Vagina (tissue), 2 donors: ENCODE measurements at regions not wholly inside any gene's neighbourhood (a gene's known extent, or its start where the extent isn't known, plus 50 kb on each side); places are given as distances from the start of the nearest gene placed in this dataset.
"Not testable (repeated sequence)": the region's sequence is repeated elsewhere in the genome, so short reads cannot be mapped to it uniquely, and the experiment has no call there.

Source experiments
- CTCF ChIP-seq, 3 experiments: fragments of 450-650 bp in 2 of 3; fragments of 200-600 bp in 1 of 3; sonication (generic) in 1 of 3; IDR thresholded peaks; one replicate each; pipeline ENCODE4 v1.5.1; 2017 to 2019; ENCODE audit warnings: antibody characterized with exemption in 3 of 3, mild to moderate bottlenecking in 2 of 3, moderate library complexity in 2 of 3
- POLR2A ChIP-seq, 2 donors: fragments of 450-650 bp; IDR thresholded peaks; one replicate each; pipeline ENCODE4 v1.6.1; 2017; ENCODE audit warnings: antibody characterized with exemption in 2 of 2, mild to moderate bottlenecking in 2 of 2, moderate library complexity in 2 of 2

GRCh38 chr7:6979456-6979855 lies 153.4 kb upstream of the CCZ1B start:
- not testable (repeated sequence) for TF ChIP-seq CTCF, POLR2A (IDR thresholded peaks at IDR 0.05)
